Endothelial cell of umbilical vein (primary cell): ENCODE measurements at regions not wholly inside any gene's neighbourhood (a gene's known extent, or its start where the extent isn't known, plus 50 kb on each side); places are given as distances from the start of the nearest gene placed in this dataset.

Source experiments
- BruUV-seq: library from RNA; stranded (reverse); fragments of 400-500 nt; replicated peaks from 2 replicates; lab custom pipeline; 2021; lab: Mats Ljungman, UMichigan
- CTCF ChIA-PET: fragments of 300-600, 350-600 bp; sonication (Branson Sonifier 250); formaldehyde crosslinking; loops from one replicate; lab custom pipeline; 2021; ENCODE audit warnings: antibody characterized with exemption, inconsistent platforms; lab: Charles Lee
- POLR2A ChIA-PET: fragments of 300-600, 350-600 bp; sonication (Branson Sonifier 250); formaldehyde crosslinking; loops from one replicate; lab custom pipeline; 2021; ENCODE audit warnings: antibody characterized with exemption, inconsistent platforms; lab: Charles Lee
- DNase-seq: peaks from one replicate; pipeline ENCODE4 v3.0.0-alpha.2; 2011; ENCODE audit warnings: low read depth, low spot score
- FAIRE-seq: peaks from 2 replicates; lab custom pipeline; 2011; peaks lifted over from hg19 to GRCh38; lab: Jason Lieb, UNC
- H2AFZ ChIP-seq: 2 replicates; pipeline ENCODE4 v1.6.0; 2012; ENCODE audit warnings: low read depth, low read length, control low read depth, inconsistent platforms
- H3K27ac ChIP-seq: 2 replicates; pipeline ENCODE4 v1.5.1; 2011; ENCODE audit warnings: low read depth, mild to moderate bottlenecking, control low read depth, low read length, moderate library complexity; ENCODE audit not compliant: insufficient read depth
- H3K27me3 ChIP-seq, 2 experiments: 2 replicates each; pipeline versions ENCODE4 v1.6.0 to v1.6.1; 2011; ENCODE audit warnings: low read length in 2 of 2, mixed read lengths in 1 of 2; ENCODE audit not compliant: control insufficient read depth in 2 of 2, insufficient read depth in 2 of 2
- H3K36me3 ChIP-seq, 2 experiments: 2 replicates in 1 of 2; 3 replicates in 1 of 2; pipeline ENCODE4 v1.5.1; 2011; ENCODE audit warnings: low read length in 2 of 2, mild to moderate bottlenecking in 1 of 2, moderate library complexity in 1 of 2; ENCODE audit not compliant: control insufficient read depth in 2 of 2, insufficient read depth in 2 of 2; ENCODE audit errors: extremely low read depth in 1 of 2
- H3K4me1 ChIP-seq: 3 replicates; pipeline ENCODE4 v1.5.1; 2011; ENCODE audit warnings: mild to moderate bottlenecking, low read length; ENCODE audit not compliant: control insufficient read depth, insufficient read depth; ENCODE audit errors: extremely low read depth
- H3K4me2 ChIP-seq: 2 replicates; pipeline ENCODE4 v1.6.1; 2011; ENCODE audit warnings: low read length, control low read depth, mixed read lengths; ENCODE audit not compliant: insufficient read depth
- H3K4me3 ChIP-seq, 3 experiments: fragments of 200-600 bp in 1 of 3; sonication (generic), shearing (Covaris generic) in 1 of 3; replicated peaks in 1 of 3; 2 replicates each; pipeline ENCODE4 v1.5.1; 2011 to 2016; ENCODE audit warnings: control low read depth in 3 of 3, low read length in 3 of 3, mild to moderate bottlenecking in 2 of 3, inconsistent platforms in 1 of 3, low read depth in 1 of 3, moderate library complexity in 1 of 3; ENCODE audit not compliant: insufficient read depth in 1 of 3
- H3K79me2 ChIP-seq: 2 replicates; pipeline ENCODE4 v1.6.0; 2012; ENCODE audit warnings: low read length, inconsistent platforms; ENCODE audit not compliant: control insufficient read depth, insufficient read depth
- H3K9ac ChIP-seq: replicated peaks from 2 replicates; pipeline ENCODE3; 2011; ENCODE audit warnings: low read length, control low read depth; ENCODE audit not compliant: insufficient read depth; ENCODE audit errors: extremely low read depth
- H3K9me1 ChIP-seq: replicated peaks from 3 replicates; pipeline ENCODE4 v1.6.0; 2011; ENCODE audit warnings: mild to moderate bottlenecking, low read length; ENCODE audit not compliant: control insufficient read depth, insufficient read depth; ENCODE audit errors: extremely low read depth
- H3K9me3 ChIP-seq: replicated peaks from 2 replicates; pipeline ENCODE4 v1.5.1; 2012; ENCODE audit warnings: low read length, inconsistent platforms; ENCODE audit not compliant: control insufficient read depth, insufficient read depth
- H4K20me1 ChIP-seq: replicated peaks from 2 replicates; pipeline ENCODE3; 2011; ENCODE audit warnings: mild to moderate bottlenecking, low read length; ENCODE audit not compliant: control insufficient read depth, insufficient read depth; ENCODE audit errors: extremely low read depth
- CTCF ChIP-seq, 2 donors: IDR thresholded peaks; 1 replicate in 1 of 2; 2 replicates in 1 of 2; pipeline ENCODE4 v1.5.1; 2011; ENCODE audit warnings: low read length in 2 of 2, mild to moderate bottlenecking in 2 of 2, moderate library complexity in 2 of 2, control low read depth in 1 of 2, inconsistent platforms in 1 of 2, low read depth in 1 of 2; ENCODE audit not compliant: insufficient read depth in 1 of 2; ENCODE audit errors: extremely low read depth in 1 of 2
- EZH2 ChIP-seq: IDR thresholded peaks from 2 replicates; pipeline ENCODE4 v1.6.1; 2012; ENCODE audit warnings: borderline replicate concordance, low read depth, mild to moderate bottlenecking, moderate library complexity, low read length, inconsistent platforms; ENCODE audit not compliant: severe bottlenecking
- FOS ChIP-seq: IDR thresholded peaks from 2 replicates; pipeline ENCODE4 v1.6.1; 2011; ENCODE audit warnings: mild to moderate bottlenecking, low read length, moderate library complexity, borderline replicate concordance; ENCODE audit not compliant: insufficient read depth
- GATA2 ChIP-seq: IDR thresholded peaks from 2 replicates; pipeline ENCODE4 v1.7.0; 2011; ENCODE audit warnings: low read depth, mild to moderate bottlenecking, moderate library complexity, mixed read lengths, low read length; ENCODE audit not compliant: insufficient read length, insufficient read depth
- JUN ChIP-seq: IDR thresholded peaks from 2 replicates; pipeline ENCODE4 v1.6.1; 2011; ENCODE audit warnings: borderline replicate concordance, low read depth; ENCODE audit not compliant: insufficient read length, insufficient read depth
- MAX ChIP-seq: IDR thresholded peaks from 2 replicates; pipeline ENCODE4 v1.6.1; 2011; ENCODE audit not compliant: insufficient read depth, insufficient read length
- MYC ChIP-seq: IDR thresholded peaks from one replicate; pipeline ENCODE4 v1.6.1; 2011; ENCODE audit warnings: mild to moderate bottlenecking, low read depth, low read length
- POLR2A ChIP-seq: IDR thresholded peaks from 2 replicates; pipeline ENCODE4 v1.6.1; 2012; ENCODE audit warnings: low read depth, mild to moderate bottlenecking, control low read depth, low read length
- POLR2AphosphoS5 ChIP-seq: IDR thresholded peaks from 2 replicates; pipeline ENCODE4 v1.6.1; 2012; ENCODE audit warnings: low read depth, mild to moderate bottlenecking, control low read depth, low read length, moderate library complexity; ENCODE audit not compliant: insufficient read depth
- dilution Hi-C: fragments of 300-500 bp; cut with MboI; formaldehyde crosslinking; loops from one replicate; pipeline ENCODE4 v1.15.0; 2019; ENCODE audit warnings: low sequenced_read_pairs; ENCODE audit not compliant: extremely low pct_ligation_motif_present
- intact Hi-C: fragments of 100-400 bp; cut with micrococcal nuclease; formaldehyde crosslinking; loops from one replicate; pipeline ENCODE4 v1.10.0; 2022

DNA sequence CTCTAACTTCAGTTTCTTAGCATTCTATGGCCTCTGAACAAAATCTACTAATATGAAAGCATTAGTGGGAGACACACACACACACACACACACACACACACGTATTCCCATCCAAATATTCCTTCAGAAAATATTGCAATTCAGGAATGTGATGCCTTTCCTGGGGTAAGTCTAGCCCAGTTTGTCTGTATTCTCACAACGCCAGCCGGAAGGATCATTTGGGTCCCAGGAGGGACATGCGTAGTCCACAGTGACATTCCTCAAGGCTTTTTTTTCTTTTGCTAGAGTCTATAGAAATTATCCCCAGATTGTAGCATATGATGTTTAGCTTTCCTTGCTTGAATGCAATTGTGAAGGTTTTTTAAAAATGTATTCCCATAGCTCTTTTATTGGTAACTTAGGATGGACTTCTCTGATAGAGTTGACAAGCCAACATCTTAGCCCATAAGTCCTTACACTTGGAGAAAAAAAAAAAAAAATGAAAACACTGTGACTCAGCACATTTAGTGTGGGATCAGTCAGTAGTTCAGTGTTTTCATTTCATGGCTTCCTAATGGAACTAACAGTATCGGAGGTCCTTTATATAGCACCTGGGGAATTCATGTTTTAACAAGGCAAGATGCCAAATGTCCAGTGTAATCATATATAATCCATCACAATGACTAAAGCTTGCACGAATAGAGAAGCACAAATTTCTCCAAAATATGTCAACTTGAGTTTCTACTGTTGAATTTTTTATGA is 316.5 kb downstream of the DIRAS2 start:
- dilution Hi-C loops: no loop called here
- no TSS peak for BruUV-seq
- FAIRE-seq (no peak), DNase-seq (no peak)
- ChIA-PET CTCF (interaction anchor here (0.6 to 0.7 kb wide), 3 partner anchors 11 to 330 kb away, joined by 3 read pairs; no protein-coding TSS in a partner anchor), POLR2A (no interaction called here)
- Histone ChIP-seq H4K20me1 (no peaks in the 10 kb centered on the region), H3K36me3 (no peaks in the 10 kb centered on the region), H3K79me2 (no peaks in the 10 kb centered on the region), H3K9me1 (no peaks in the 10 kb centered on the region), H3K27me3 (no peaks in the 10 kb centered on the region), H3K4me1 (no peaks in the 10 kb centered on the region), H3K9ac (no peak overlapping the region), H2AFZ (no peak overlapping the region), H3K4me3 (no peak overlapping the region), H3K9me3 (no peaks in the 10 kb centered on the region), H3K4me2 (no peak overlapping the region), H3K27ac (no peak overlapping the region)
- intact Hi-C loops: no loop called here
- no peak for TF ChIP-seq GATA2
- TF ChIP-seq POLR2A: no peak
- no peak for TF ChIP-seq POLR2AphosphoS5
- TF ChIP-seq EZH2: no peak
- no peak for TF ChIP-seq MYC
- TF ChIP-seq JUN: no peak
- TF ChIP-seq MAX: no peak
- no peak for TF ChIP-seq CTCF (IDR thresholded peaks at IDR 0.05; ENCODE audit: extremely low read depth in 1 of 2, insufficient read depth in 1 of 2, low read depth in 1 of 2, low read length in 2 of 2)
- no peak for TF ChIP-seq FOS
